Gastroesophageal sphincter (tissue), 4 donors: ENCODE measurements at regions not wholly inside any gene's neighbourhood (a gene's known extent, or its start where the extent isn't known, plus 50 kb on each side); places are given as distances from the start of the nearest gene placed in this dataset.

Experiments used
- ATAC-seq: fragments of 150-250 bp; one replicate; pipeline ENCODE4 v1.9.1; 2016; ENCODE audit warnings: mild to moderate bottlenecking, moderate library complexity
- H3K27ac ChIP-seq, 4 donors: fragments of 200-600 bp; sonication (generic) in 3 of 4; 1 replicate in 3 of 4; 2 replicates in 1 of 4; pipeline ENCODE4 v1.5.1; 2016 to 2019
- H3K27me3 ChIP-seq: fragments of 200-600 bp; sonication (generic); one replicate; pipeline ENCODE4 v1.5.1; 2019
- H3K36me3 ChIP-seq, 2 donors: fragments of 200-600 bp; sonication (generic); one replicate each; pipeline ENCODE4 v1.5.1; 2019; ENCODE audit warnings: control low read depth in 1 of 2
- H3K4me1 ChIP-seq, 3 donors: fragments of 200-600 bp; sonication (generic); 1 replicate in 2 of 3; 2 replicates in 1 of 3; pipeline ENCODE4 v1.5.1; 2016 to 2019; ENCODE audit warnings: control low read depth in 2 of 3
- H3K4me3 ChIP-seq, 2 donors: fragments of 200-600 bp; sonication (generic); one replicate each; pipeline ENCODE4 v1.5.1; 2019; ENCODE audit warnings: mild to moderate bottlenecking in 1 of 2, moderate library complexity in 1 of 2
- H3K9me3 ChIP-seq, 3 donors: fragments of 200-600 bp; sonication (generic); one replicate each; pipeline ENCODE4 v1.5.1; 2017 to 2019; ENCODE audit warnings: control low read depth in 2 of 3
- EP300 ChIP-seq: sonication (generic); formaldehyde crosslinking; IDR thresholded peaks from one replicate; pipeline ENCODE4 v1.6.1; 2017; ENCODE audit warnings: antibody characterized with exemption, mild to moderate bottlenecking
- POLR2A ChIP-seq, 2 donors: fragments of 450-650 bp; IDR thresholded peaks; one replicate each; pipeline ENCODE4 v1.6.1; 2017; ENCODE audit warnings: antibody characterized with exemption in 2 of 2, mild to moderate bottlenecking in 2 of 2, moderate library complexity in 1 of 2
- POLR2AphosphoS5 ChIP-seq: sonication (generic); formaldehyde crosslinking; IDR thresholded peaks from one replicate; pipeline ENCODE4 v1.6.1; 2017; ENCODE audit warnings: antibody characterized with exemption
- WGBS, 2 donors: methylation state at CpG; one replicate each; pipeline ENCODE4 v1.1.5; 2018; ENCODE audit warnings: low coverage in 1 of 2; 5-methylcytosine and 5-hydroxymethylcytosine counted together
- TF ChIP-seq, protein P1 (sequence below), 4 experiments: fragments of 200-600 bp in 2 of 4; fragments of 450-650 bp in 2 of 4; sonication (generic) in 1 of 4; IDR thresholded peaks; one replicate each; pipeline ENCODE4 v1.5.1; 2017 to 2019; ENCODE audit warnings: antibody characterized with exemption in 4 of 4, mild to moderate bottlenecking in 2 of 4, moderate library complexity in 2 of 4

DNA sequence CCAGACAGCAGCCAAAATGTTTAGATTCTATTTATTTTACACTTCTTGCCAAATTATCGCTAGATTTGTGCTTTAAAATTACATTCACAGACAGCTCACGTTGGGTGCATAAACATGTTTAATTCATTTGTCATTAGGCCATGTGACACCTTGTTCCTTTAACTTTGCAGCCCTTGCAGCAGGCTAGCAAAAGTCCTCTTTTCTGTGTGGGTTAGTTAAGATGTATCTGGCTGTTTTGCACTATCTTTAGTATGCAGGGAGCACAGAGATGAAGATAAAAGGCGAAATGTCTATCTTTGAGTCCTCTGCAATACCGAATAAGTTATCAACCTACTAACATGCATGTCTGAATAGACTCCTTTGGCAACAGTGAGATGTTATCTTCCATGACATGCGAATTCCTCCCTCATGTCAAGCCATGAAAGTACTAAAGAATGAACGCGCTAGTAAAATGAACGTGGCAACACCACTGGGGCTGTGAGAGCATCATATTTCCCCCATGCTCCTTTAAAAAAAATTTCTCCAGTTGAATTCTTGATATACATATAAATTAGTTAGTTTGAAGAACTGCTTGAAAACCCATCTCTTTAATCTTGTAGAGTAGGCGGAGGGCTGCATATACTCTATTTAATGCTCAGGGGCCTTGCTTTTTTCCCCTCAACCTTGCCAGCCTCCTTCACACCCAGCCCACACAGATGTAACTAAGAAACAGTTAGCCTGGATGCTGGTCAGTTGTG lies 620.4 kb upstream of the NR2F2 start:
- no peaks in the 10 kb centered on the region for H3K9me3 ChIP-seq
- no peak for ATAC-seq
- 70 to 76% methylated on average over 8 to 9 of the region's 9 CpGs for WGBS, 2 donors

DNA sequence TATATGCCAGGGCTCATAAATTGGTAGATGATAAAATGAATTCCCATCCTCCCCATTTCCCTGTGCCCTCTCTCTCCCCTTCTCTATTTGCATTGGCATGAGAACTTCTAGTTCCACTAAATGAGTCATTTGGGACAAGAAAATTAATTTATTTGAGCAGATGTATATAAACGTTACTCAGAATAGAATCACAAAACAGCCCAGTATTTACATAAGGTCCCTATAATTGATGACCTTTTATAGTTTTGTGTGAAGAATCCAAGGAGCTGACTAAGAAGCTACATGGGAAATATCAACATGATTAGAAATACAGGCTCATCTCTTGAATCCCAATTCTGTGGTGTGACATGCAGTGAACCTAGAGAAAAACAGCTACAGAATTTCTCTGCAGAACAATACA lies 617.7 kb upstream of the NR2F2 start:
- H3K9me3 ChIP-seq: no peaks in the 10 kb centered on the region
- no peaks in the 10 kb centered on the region for H3K27me3 ChIP-seq
- no peaks in the 10 kb centered on the region for H3K36me3 ChIP-seq
- H3K4me1 ChIP-seq: peaks cover 0 to 14% (median 0%) of the 10 kb centered on the region in 3 donors
- peak overlapping the region in 1 of 4 donors; percentile 10 for H3K27ac ChIP-seq
- H3K4me3 ChIP-seq: no peak overlapping the region
- 22 to 38% methylated on average over 1 of the region's 1 CpG for WGBS, 2 donors
- no peak for ATAC-seq
- TF ChIP-seq, protein P1, sequence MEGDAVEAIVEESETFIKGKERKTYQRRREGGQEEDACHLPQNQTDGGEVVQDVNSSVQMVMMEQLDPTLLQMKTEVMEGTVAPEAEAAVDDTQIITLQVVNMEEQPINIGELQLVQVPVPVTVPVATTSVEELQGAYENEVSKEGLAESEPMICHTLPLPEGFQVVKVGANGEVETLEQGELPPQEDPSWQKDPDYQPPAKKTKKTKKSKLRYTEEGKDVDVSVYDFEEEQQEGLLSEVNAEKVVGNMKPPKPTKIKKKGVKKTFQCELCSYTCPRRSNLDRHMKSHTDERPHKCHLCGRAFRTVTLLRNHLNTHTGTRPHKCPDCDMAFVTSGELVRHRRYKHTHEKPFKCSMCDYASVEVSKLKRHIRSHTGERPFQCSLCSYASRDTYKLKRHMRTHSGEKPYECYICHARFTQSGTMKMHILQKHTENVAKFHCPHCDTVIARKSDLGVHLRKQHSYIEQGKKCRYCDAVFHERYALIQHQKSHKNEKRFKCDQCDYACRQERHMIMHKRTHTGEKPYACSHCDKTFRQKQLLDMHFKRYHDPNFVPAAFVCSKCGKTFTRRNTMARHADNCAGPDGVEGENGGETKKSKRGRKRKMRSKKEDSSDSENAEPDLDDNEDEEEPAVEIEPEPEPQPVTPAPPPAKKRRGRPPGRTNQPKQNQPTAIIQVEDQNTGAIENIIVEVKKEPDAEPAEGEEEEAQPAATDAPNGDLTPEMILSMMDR (IDR thresholded peaks at IDR 0.05): no peak
- TF ChIP-seq POLR2A (IDR thresholded peaks at IDR 0.05): no peak
- TF ChIP-seq POLR2AphosphoS5: peak; percentile 48

More for the DNA sequence above, 620.4 kb upstream of the NR2F2 start:
- Histone ChIP-seq H3K4me3 (no peak overlapping the region), H3K27ac (no peak overlapping the region), H3K27me3 (no peaks in the 10 kb centered on the region), H3K4me1 (peaks cover 0 to 14% (median 0%) of the 10 kb centered on the region in 3 donors), H3K36me3 (no peaks in the 10 kb centered on the region)
- TF ChIP-seq EP300 (no peak), POLR2AphosphoS5 (no peak), POLR2A (IDR thresholded peaks at IDR 0.05) (no peak)
- TF ChIP-seq, protein P1 (IDR thresholded peaks at IDR 0.05): no peak

DNA sequence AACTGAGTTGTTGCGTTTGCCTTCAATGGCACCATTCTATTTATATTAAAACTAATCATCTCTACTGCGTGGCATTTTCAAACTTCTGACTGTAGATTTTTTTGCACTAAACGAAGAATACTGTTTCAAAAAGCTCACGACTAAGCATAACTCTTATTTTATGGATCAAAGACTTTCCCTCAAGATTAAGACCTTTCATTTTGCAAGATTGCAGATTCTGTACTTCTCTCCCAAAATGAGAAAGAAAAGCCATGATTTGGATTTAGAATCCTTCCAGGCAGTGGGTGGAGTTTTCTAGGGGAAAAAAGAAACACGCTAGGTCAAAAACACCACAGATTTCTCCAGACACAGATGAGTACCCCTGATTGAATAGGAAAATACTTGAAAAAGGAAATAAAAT lies 617.2 kb upstream of the NR2F2 start:
- 35 to 44% methylated on average over 5 of the region's 5 CpGs for WGBS, 2 donors
- Histone ChIP-seq H3K27ac (peak overlapping the region in 1 of 4 donors; percentile 10), H3K36me3 (no peaks in the 10 kb centered on the region), H3K9me3 (no peaks in the 10 kb centered on the region), H3K4me3 (no peak overlapping the region), H3K27me3 (no peaks in the 10 kb centered on the region), H3K4me1 (peaks cover 0 to 17% (median 0%) of the 10 kb centered on the region in 3 donors)
- TF ChIP-seq, protein P1 (IDR thresholded peaks at IDR 0.05): no peak
- no peak for TF ChIP-seq POLR2A (IDR thresholded peaks at IDR 0.05)
- TF ChIP-seq EP300: no peak
- no peak for TF ChIP-seq POLR2AphosphoS5
- no peak for ATAC-seq

DNA sequence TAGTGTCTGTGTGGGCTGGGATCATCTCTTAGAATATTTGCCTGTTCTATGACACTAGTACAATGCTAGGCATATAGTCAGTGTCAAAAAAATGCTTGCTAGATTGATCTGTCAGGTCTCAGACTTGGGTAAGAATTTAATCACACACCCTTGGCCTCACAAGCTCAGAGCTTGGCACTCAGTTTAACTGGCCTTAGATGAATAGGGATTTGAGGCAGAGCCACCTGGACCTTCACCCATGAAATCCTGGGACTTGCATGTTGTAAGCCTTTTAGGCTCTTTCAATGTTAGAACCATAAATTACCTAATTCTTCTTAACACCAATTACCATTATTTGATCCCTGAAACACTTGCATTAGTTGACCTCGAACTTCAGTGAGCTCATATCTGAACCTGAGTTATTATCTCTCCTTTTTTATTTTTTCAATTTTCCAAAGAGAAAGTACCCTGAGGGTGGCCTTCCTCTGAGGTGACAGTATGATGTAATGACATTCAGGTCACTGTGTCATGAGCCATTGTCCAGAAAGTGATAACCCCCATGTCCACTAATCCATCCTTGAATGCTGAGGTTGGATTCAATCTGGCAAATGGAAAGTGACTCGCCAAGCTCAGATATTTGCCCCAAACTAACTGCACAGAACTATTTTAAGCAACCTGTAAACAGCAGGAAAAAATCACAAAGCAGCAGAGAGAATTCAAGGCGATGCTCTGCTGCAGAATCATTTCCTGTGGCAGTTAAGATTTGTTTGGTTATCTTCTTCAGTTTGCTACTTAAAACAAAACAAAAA lies 615.2 kb upstream of the NR2F2 start:
- Histone ChIP-seq H3K27me3 (no peaks in the 10 kb centered on the region), H3K4me1 (peaks cover 0 to 24% (median 0%) of the 10 kb centered on the region in 3 donors), H3K27ac (no peak overlapping the region), H3K36me3 (no peaks in the 10 kb centered on the region), H3K9me3 (no peaks in the 10 kb centered on the region), H3K4me3 (no peak overlapping the region)
- no peak for ATAC-seq
- 58 to 70% methylated on average over 2 to 3 of the region's 3 CpGs for WGBS, 2 donors
- TF ChIP-seq POLR2AphosphoS5 (no peak), EP300 (no peak), POLR2A (IDR thresholded peaks at IDR 0.05) (no peak)
- TF ChIP-seq, protein P1 (IDR thresholded peaks at IDR 0.05): no peak
